ENCODE measurements at regions not wholly inside any gene's neighbourhood (a gene's known extent, or its start where the extent isn't known, plus 50 kb on each side); places are given as distances from the start of the nearest gene placed in this dataset.
"Not testable (repeated sequence)": the region's sequence is repeated elsewhere in the genome, so short reads cannot be mapped to it uniquely, and the experiment has no call there.

- no peak for TF ChIP-seq CTCF (IDR thresholded peaks at IDR 0.05)
- Histone ChIP-seq H3K9me3 (no peaks in the 10 kb centered on the region), H3K4me3 (no peak overlapping the region), H3K27ac (no peak overlapping the region), H3K36me3 (no peaks in the 10 kb centered on the region), H3K4me1 (ENCODE audit: control insufficient read depth in 1 of 2, low read depth in 2 of 2) (no peaks in the 10 kb centered on the region), H3K27me3 (replicated peaks; ENCODE audit: insufficient read depth) (no peaks in the 10 kb centered on the region)
- DNase-seq (ENCODE audit: low spot score) = no peak
- ATAC-seq (ENCODE audit: insufficient number of reproducible peaks, low FRiP score, low read depth) = no peak
Measured at GRCh38 chr1:195188821-195189220, 1419.4 kb downstream of the KCNT2 start.

- H3K9me3 ChIP-seq = no peaks in the 10 kb centered on the region
- no peak for TF ChIP-seq CTCF (IDR thresholded peaks at IDR 0.05)
- no peak overlapping the region for H3K27ac ChIP-seq
- DNase-seq (ENCODE audit: low spot score) (no peak), ATAC-seq (ENCODE audit: insufficient number of reproducible peaks, low FRiP score, low read depth) (no peak)
- H3K4me3 ChIP-seq = no peak overlapping the region
- H3K4me1 ChIP-seq (ENCODE audit: control insufficient read depth in 1 of 2, low read depth in 2 of 2) = no peaks in the 10 kb centered on the region
- no peaks in the 10 kb centered on the region for H3K36me3 ChIP-seq
- no peaks in the 10 kb centered on the region for H3K27me3 ChIP-seq (replicated peaks; ENCODE audit: insufficient read depth)
Measured at GRCh38 chr1:195186544-195186943, 1421.7 kb downstream of the KCNT2 start.

- no peak for ATAC-seq (ENCODE audit: insufficient number of reproducible peaks, low FRiP score, low read depth)
- Histone ChIP-seq H3K9me3 (no peaks in the 10 kb centered on the region), H3K27ac (no peak overlapping the region), H3K4me3 (no peak overlapping the region), H3K27me3 (replicated peaks; ENCODE audit: insufficient read depth) (no peaks in the 10 kb centered on the region), H3K4me1 (ENCODE audit: control insufficient read depth in 1 of 2, low read depth in 2 of 2) (no peaks in the 10 kb centered on the region), H3K36me3 (no peaks in the 10 kb centered on the region)
- TF ChIP-seq CTCF (IDR thresholded peaks at IDR 0.05) = no peak
- no peak for DNase-seq (ENCODE audit: low spot score)
Measured at GRCh38 chr1:195185736-195186135, 1422.5 kb downstream of the KCNT2 start.

GRCh38 chr1:195185321-195185720, 1422.9 kb downstream of the KCNT2 start:
- ATAC-seq (ENCODE audit: insufficient number of reproducible peaks, low FRiP score, low read depth) = no peak
- no peaks in the 10 kb centered on the region for H3K4me1 ChIP-seq (ENCODE audit: control insufficient read depth in 1 of 2, low read depth in 2 of 2)
- no peak for DNase-seq (ENCODE audit: low spot score)
- no peak overlapping the region for H3K27ac ChIP-seq
- no peak for TF ChIP-seq CTCF (IDR thresholded peaks at IDR 0.05)
- H3K4me3 ChIP-seq = no peak overlapping the region
- no peaks in the 10 kb centered on the region for H3K9me3 ChIP-seq
- H3K36me3 ChIP-seq = no peaks in the 10 kb centered on the region
- no peaks in the 10 kb centered on the region for H3K27me3 ChIP-seq (replicated peaks; ENCODE audit: insufficient read depth)

GRCh38 chr1:195173753-195174152, 1434.5 kb downstream of the KCNT2 start:
- no peaks in the 10 kb centered on the region for H3K36me3 ChIP-seq
- ATAC-seq (ENCODE audit: insufficient number of reproducible peaks, low FRiP score, low read depth) = no peak
- TF ChIP-seq CTCF (IDR thresholded peaks at IDR 0.05) = no peak
- H3K4me1 ChIP-seq (ENCODE audit: control insufficient read depth in 1 of 2, low read depth in 2 of 2) = no peaks in the 10 kb centered on the region
- no peak overlapping the region for H3K27ac ChIP-seq
- H3K9me3 ChIP-seq = no peaks in the 10 kb centered on the region
- no peak for DNase-seq (ENCODE audit: low spot score)
- H3K4me3 ChIP-seq = no peak overlapping the region
- no peaks in the 10 kb centered on the region for H3K27me3 ChIP-seq (replicated peaks; ENCODE audit: insufficient read depth)

GRCh38 chr1:195159795-195160194, 1448.4 kb downstream of the KCNT2 start:
- not testable (repeated sequence) for H3K27ac ChIP-seq; ATAC-seq (ENCODE audit: insufficient number of reproducible peaks, low FRiP score, low read depth); H3K36me3 ChIP-seq; DNase-seq (ENCODE audit: low spot score); H3K4me3 ChIP-seq; H3K27me3 ChIP-seq (replicated peaks; ENCODE audit: insufficient read depth); H3K9me3 ChIP-seq; H3K4me1 ChIP-seq (ENCODE audit: control insufficient read depth in 1 of 2, low read depth in 2 of 2)
